SK-N-SH treated with all-trans-retinoic acid at 6 μM for 48 hours (cell line): ENCODE measurements at regions not wholly inside any gene's neighbourhood (a gene's known extent, or its start where the extent isn't known, plus 50 kb on each side); places are given as distances from the start of the nearest gene placed in this dataset.

ENCODE experiments used
- ATAC-seq: fragments of 200-7000 bp; cut with Tn5 transposase; 3 replicates; pipeline ENCODE4 v1.9.1; 2020; ENCODE audit warnings: mild to moderate bottlenecking, moderate library complexity
- ARNTL ChIP-seq: fragments of 450-650 bp; formaldehyde crosslinking; IDR thresholded peaks from 2 replicates; pipeline ENCODE4 v1.5.0; 2020; ENCODE audit warnings: low read depth, mild to moderate bottlenecking, moderate library complexity, borderline replicate concordance
- BACH2 ChIP-seq: fragments of 250-450 bp; sonication (Bioruptor Pico); IDR thresholded peaks from 2 replicates; pipeline ENCODE4 v1.9.0; 2021; ENCODE audit warnings: mild to moderate bottlenecking, borderline replicate concordance
- CREB5 ChIP-seq: fragments of 250-450 bp; sonication (Bioruptor Pico); IDR thresholded peaks from 2 replicates; pipeline ENCODE4 v1.5.1; 2020; ENCODE audit warnings: low read depth, mild to moderate bottlenecking, moderate library complexity
- CSRNP3 ChIP-seq: fragments of 250-450 bp; sonication (Bioruptor Pico); IDR thresholded peaks from 2 replicates; pipeline ENCODE4 v1.5.1; 2021; ENCODE audit warnings: mild to moderate bottlenecking, moderate library complexity
- ESRRG ChIP-seq: fragments of 250-450 bp; sonication (Bioruptor Pico); IDR thresholded peaks from 2 replicates; pipeline ENCODE4 v1.6.1; 2021; ENCODE audit warnings: mild to moderate bottlenecking
- ISL1 ChIP-seq: fragments of 250-450 bp; sonication (Bioruptor Pico); IDR thresholded peaks from 2 replicates; pipeline ENCODE4 v2.1.2; 2022; ENCODE audit warnings: mild to moderate bottlenecking, moderate library complexity
- OSR1 ChIP-seq: fragments of 250-450 bp; sonication (Bioruptor Pico); IDR thresholded peaks from 2 replicates; pipeline ENCODE4 v1.8.0; 2022; ENCODE audit warnings: moderate library complexity, mild to moderate bottlenecking, inconsistent platforms
- PATZ1 ChIP-seq: fragments of 250-450 bp; sonication (Bioruptor Pico); IDR thresholded peaks from 2 replicates; pipeline ENCODE4 v1.8.0; 2020; ENCODE audit warnings: mild to moderate bottlenecking, moderate library complexity, borderline replicate concordance
- POU6F1 ChIP-seq: fragments of 250-450 bp; sonication (Bioruptor Pico); IDR thresholded peaks from 2 replicates; pipeline ENCODE4 v1.8.0; 2021; ENCODE audit warnings: low read depth, mild to moderate bottlenecking, moderate library complexity, borderline replicate concordance
- PPARA ChIP-seq: fragments of 250-450 bp; sonication (Bioruptor Pico); IDR thresholded peaks from 2 replicates; pipeline ENCODE4 v1.5.0; 2020; ENCODE audit warnings: mild to moderate bottlenecking, borderline replicate concordance
- RARB ChIP-seq: fragments of 250-450 bp; sonication (Bioruptor Pico); IDR thresholded peaks from 2 replicates; pipeline ENCODE4 v1.8.0; 2021; ENCODE audit warnings: mild to moderate bottlenecking, moderate library complexity
- SNAI2 ChIP-seq: fragments of 250-450 bp; sonication (Bioruptor Pico); IDR thresholded peaks from 2 replicates; pipeline ENCODE4 v1.5.0; 2020; ENCODE audit warnings: mild to moderate bottlenecking, moderate library complexity
- TCF4 ChIP-seq: fragments of 250-450 bp; sonication (Bioruptor Pico); IDR thresholded peaks from 2 replicates; pipeline ENCODE4 v1.8.0; 2021; ENCODE audit warnings: mild to moderate bottlenecking, moderate library complexity, borderline replicate concordance
- TOX ChIP-seq: fragments of 250-450 bp; sonication (Bioruptor Pico); IDR thresholded peaks from 2 replicates; pipeline ENCODE4 v1.8.0; 2021; ENCODE audit warnings: mild to moderate bottlenecking, moderate library complexity, borderline replicate concordance
- TSHZ2 ChIP-seq: fragments of 250-450 bp; sonication (Bioruptor Pico); IDR thresholded peaks from 2 replicates; pipeline ENCODE4 v1.5.0; 2020; ENCODE audit warnings: mild to moderate bottlenecking, moderate library complexity
- ZFP3 ChIP-seq: fragments of 250-450 bp; sonication (Bioruptor Pico); IDR thresholded peaks from 2 replicates; pipeline ENCODE4 v1.5.0; 2020; ENCODE audit warnings: mild to moderate bottlenecking, moderate library complexity
- ZFP30 ChIP-seq: fragments of 450-650 bp; formaldehyde crosslinking; IDR thresholded peaks from 2 replicates; pipeline ENCODE4 v1.5.0; 2022; ENCODE audit warnings: mild to moderate bottlenecking, moderate library complexity
- ZNF565 ChIP-seq: fragments of 450-650 bp; formaldehyde crosslinking; conservative IDR thresholded peaks from 2 replicates; pipeline ENCODE4 v1.5.0; 2020; ENCODE audit warnings: low read depth, mild to moderate bottlenecking, moderate library complexity
- ZNF70 ChIP-seq: fragments of 450-650 bp; formaldehyde crosslinking; IDR thresholded peaks from 2 replicates; pipeline ENCODE4 v1.5.0; 2020; ENCODE audit warnings: mild to moderate bottlenecking, moderate library complexity
- ZNF8 ChIP-seq: fragments of 450-650 bp; formaldehyde crosslinking; IDR thresholded peaks from 2 replicates; pipeline ENCODE4 v1.5.0; 2020; ENCODE audit warnings: mild to moderate bottlenecking, moderate library complexity

GRCh38 chr3:187985647-187986046 is 168.3 kb upstream of the LPP start:
- TF ChIP-seq ZFP3 (CRISPR knock-in tag) (no peak), ESRRG (CRISPR knock-in tag) (no peak), ARNTL (CRISPR knock-in tag) (no peak), ZFP30 (no peak), OSR1 (CRISPR knock-in tag) (no peak), ZNF565 (CRISPR knock-in tag) (no peak)
- ATAC-seq: no peak

- ATAC-seq: peak; percentile 94
- TF ChIP-seq RARB (CRISPR knock-in tag): no peak
- no peak for TF ChIP-seq ZNF70
- TF ChIP-seq PATZ1 (CRISPR knock-in tag): no peak
- TF ChIP-seq TOX (CRISPR knock-in tag): no peak
- no peak for TF ChIP-seq CSRNP3 (CRISPR knock-in tag)
Observed at GRCh38 chr3:187986514-187986934, 167.4 kb upstream of the LPP start.

- TF ChIP-seq TSHZ2 (CRISPR knock-in tag): no peak
- TF ChIP-seq ZFP30: no peak
- TF ChIP-seq PPARA (CRISPR knock-in tag): no peak
- no peak for TF ChIP-seq ESRRG (CRISPR knock-in tag)
- no peak for TF ChIP-seq BACH2 (CRISPR knock-in tag)
- no peak for TF ChIP-seq SNAI2 (CRISPR knock-in tag)
- TF ChIP-seq TCF4: no peak
- no peak for ATAC-seq
Observed at GRCh38 chr3:187987187-187987586, 166.8 kb upstream of the LPP start.

GRCh38 chr3:187987924-187988323 is 166.0 kb upstream of the LPP start:
- ATAC-seq: no peak
- TF ChIP-seq PATZ1 (CRISPR knock-in tag): no peak
- TF ChIP-seq ZNF565 (CRISPR knock-in tag): no peak
- no peak for TF ChIP-seq ZNF8 (CRISPR knock-in tag)
- no peak for TF ChIP-seq TCF4
- TF ChIP-seq CREB5 (CRISPR knock-in tag): no peak
- TF ChIP-seq BACH2 (CRISPR knock-in tag): no peak
- TF ChIP-seq ZNF70: no peak
- TF ChIP-seq ARNTL (CRISPR knock-in tag): no peak
- no peak for TF ChIP-seq OSR1 (CRISPR knock-in tag)
- no peak for TF ChIP-seq ZFP3 (CRISPR knock-in tag)
- no peak for TF ChIP-seq RARB (CRISPR knock-in tag)
- TF ChIP-seq POU6F1 (CRISPR knock-in tag): no peak
- TF ChIP-seq SNAI2 (CRISPR knock-in tag): no peak
- no peak for TF ChIP-seq ISL1 (CRISPR knock-in tag)
- no peak for TF ChIP-seq PPARA (CRISPR knock-in tag)
- TF ChIP-seq ZFP30: no peak
- TF ChIP-seq CSRNP3 (CRISPR knock-in tag): no peak
